ENCODE measurements at regions not wholly inside any gene's neighbourhood (a gene's known extent, or its start where the extent isn't known, plus 50 kb on each side); places are given as distances from the start of the nearest gene placed in this dataset.
A peak's percentile ranks its signal among the peaks of the same experiment; 100 is the strongest.

DNA sequence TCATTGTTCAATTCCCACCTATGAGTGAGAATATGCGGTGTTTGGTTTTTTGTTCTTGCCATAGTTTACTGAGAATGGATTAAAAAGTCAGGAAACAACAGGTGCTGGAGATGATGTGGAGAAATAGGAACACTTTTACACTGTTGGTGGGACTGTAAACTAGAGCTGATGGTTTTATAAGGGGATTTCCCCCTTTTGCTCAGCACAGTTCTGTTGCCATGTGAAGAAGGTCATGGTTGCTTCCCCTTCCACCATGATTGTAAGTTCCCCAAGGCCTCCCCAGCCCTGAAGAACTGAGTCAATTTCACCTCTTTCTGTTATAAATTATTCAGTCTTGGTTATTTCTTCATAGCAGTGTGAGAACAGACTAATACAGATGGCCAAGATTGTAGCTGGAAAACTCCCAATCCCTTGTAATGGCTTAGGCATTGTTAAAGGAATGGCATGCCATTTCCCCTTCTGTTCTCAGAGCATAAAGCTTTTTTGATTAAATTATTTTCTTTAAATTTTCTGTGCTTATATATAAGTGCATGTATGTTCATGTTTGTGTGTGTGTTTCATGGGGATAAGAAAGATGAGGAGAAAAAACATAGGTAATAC lies 144.8 kb downstream of the BACH1 start:
- no peak for DNase-seq

- no peak for DNase-seq
Measured at GRCh38 chr21:29448766-29449165, 150.0 kb downstream of the BACH1 start.

DNA sequence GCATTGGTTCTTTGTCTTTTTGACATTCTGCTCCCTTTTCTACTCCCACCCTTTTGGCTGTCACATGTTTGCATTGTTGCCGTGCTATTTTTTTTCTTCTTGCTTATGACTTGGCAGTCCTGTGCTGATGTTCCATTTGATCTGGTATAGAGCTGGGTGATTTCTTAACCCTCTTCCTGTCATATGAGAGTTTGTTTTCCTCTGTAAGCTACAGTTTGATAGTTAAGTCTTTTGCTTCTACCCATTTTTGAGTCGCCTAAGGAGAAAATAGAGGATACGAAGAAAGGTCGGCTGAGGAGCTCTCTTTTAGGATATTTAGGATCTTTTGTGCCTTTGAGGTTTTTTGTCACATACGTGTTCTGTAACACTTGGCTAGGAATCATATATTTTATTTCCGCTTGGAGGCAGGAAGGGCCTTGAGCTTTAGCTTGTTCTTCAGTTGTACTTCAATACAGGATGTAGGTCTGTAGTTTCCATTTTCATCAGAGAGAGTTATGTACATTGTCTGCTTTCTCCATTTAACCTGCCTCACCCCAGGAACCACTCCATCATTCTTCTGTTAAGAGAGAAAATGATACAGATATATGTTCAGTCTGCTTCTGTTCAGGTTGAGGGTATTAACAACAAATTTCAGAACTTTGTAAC lies 150.7 kb downstream of the BACH1 start:
- no peak for DNase-seq

DNA sequence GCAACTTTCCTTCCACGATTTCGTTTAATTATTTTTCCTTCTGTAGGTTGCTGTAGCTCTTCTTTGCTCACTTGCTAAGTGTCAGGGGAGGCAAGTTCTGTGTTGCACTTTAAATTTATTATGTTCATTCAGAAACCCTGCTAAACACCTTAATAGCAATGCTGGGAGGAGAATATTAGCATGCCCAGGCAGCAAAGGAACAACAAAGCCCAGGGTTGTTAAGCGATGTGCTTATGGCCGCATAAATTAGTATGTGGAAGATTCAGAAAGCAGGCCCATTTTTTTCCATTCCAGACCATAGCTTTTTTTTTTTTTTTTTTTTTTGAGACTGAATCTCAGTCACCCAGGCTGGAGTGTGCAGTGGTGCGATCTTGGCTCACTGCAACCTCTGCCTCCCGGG lies 151.3 kb downstream of the BACH1 start:
- no peak for DNase-seq

GRCh38 chr21:29453511-29453910 lies 154.8 kb downstream of the BACH1 start:
- DNase-seq = no peak

DNA sequence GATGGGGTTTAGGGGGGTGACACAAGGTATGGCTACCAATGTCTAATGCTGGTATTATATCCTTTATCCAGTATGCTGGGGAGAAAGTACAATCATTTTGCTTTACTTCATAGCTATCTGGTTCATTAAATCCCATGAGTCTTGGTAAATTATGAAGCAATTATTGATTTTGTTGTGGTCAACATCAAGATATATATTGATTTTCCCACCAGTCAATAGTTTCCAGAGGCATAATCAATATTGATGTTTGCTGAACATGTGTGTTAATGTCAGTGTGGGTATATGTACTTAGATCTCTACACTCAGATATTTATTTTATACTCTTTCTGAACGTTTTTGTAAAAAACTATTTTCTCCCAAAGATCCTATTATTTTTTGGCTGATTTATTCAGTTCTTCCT lies 155.5 kb downstream of the BACH1 start:
- no peak for DNase-seq

- no peak for DNase-seq
Measured at GRCh38 chr21:29462479-29462878, 163.8 kb downstream of the BACH1 start.

DNA sequence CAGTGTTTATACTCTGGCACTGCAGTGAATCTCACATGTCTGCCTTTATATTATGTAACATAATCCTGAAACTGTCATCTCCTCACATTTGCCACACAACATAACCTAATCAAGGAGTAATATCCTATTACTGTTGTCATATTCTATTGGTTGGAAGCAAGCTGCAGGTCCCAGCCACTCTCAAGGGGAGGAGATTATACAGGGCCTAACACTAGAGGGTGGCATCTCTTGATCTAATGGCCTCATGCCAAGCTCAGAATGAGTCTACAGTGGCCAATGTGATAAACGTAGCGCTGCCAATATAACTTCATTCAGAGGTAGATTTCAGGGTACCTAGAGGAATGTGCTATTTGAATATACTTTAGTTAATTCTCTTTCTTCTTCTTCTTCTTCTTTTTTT lies 166.8 kb downstream of the BACH1 start:
- DNase-seq = no peak

GRCh38 chr21:29466532-29466931 lies 167.8 kb downstream of the BACH1 start:
- DNase-seq = no peak

DNA sequence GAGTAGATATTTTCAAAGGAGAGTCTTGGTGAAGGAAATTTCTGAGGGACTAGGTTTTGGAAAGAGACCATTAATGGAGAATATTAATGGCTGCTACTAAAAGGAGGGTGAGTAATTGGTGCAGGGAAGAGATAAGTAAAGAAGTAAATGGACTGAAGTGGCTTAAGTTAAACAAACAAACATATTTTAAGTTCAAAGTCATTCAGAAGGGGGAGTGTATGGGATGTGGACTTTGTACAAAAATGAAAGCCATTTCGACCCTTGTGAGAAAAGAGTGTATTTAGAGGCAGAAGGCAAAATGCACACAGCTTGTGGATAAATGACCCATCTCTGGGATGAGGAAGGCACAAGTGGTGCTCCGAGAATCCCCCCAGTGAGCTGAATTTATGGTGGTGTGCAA lies 171.7 kb downstream of the BACH1 start:
- DNase-seq = no peak

DNA sequence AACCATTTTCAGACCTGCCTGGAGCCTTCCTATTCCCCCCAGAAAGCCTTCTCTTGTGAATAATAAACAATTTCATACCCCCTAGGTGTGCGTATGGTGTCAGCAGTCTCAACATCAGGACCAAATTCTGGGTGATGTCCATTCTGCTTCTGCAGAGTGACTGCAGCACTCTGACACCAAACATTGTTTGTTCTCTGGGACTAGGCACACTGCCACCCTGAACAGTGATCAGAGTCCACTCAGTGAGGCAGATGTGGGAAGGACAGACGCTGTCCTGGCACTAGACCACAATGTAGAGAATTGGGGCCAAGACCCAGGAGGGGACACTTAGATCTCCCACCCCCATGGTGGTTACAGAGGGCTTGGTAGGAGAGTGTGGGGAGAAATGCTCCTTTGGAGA lies 175.1 kb downstream of the BACH1 start:
- no peak for DNase-seq

- no peak for DNase-seq
Measured at GRCh38 chr21:29475329-29475728, 176.6 kb downstream of the BACH1 start.

DNA sequence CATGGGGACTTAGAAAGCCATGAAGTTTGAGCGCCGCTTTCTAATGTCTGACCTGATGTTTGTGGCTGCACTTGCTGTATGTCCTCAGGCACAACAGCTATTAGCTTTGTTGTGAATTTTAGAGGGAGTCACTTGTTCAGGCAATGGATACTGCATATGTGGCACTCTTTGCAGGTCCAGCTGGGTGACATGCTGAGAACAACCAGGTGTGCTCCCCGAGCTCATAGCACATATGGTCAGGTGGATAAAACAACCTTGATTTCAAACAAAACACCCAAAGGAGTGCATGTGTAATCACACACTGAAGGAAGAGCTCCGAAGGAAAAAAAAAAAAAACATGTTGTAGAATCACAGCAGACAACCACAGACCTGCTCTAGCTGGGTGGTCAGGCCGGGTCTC lies 178.6 kb downstream of the BACH1 start:
- DNase-seq = no peak

- DNase-seq = no peak
Measured at GRCh38 chr21:29477941-29478340, 179.2 kb downstream of the BACH1 start.

DNA sequence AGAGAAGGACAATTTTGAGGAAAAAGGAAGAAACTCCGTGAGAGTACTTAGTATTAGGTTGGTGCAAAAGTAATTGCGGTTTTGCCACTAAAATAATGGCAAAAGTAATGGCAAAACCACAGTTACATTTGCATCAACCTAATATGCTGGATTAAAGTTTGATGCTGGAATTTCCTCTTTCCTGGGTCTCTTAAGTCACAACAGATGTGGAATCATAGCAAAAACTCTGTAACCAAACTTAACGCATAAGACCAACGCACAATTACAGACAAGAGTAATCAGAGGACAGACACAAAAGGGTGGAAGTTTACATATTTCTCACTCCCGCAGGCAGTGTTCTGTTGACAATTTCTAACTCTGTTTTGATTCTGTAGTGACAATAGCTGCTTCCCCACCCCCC lies 182.4 kb downstream of the BACH1 start:
- DNase-seq = no peak

DNA sequence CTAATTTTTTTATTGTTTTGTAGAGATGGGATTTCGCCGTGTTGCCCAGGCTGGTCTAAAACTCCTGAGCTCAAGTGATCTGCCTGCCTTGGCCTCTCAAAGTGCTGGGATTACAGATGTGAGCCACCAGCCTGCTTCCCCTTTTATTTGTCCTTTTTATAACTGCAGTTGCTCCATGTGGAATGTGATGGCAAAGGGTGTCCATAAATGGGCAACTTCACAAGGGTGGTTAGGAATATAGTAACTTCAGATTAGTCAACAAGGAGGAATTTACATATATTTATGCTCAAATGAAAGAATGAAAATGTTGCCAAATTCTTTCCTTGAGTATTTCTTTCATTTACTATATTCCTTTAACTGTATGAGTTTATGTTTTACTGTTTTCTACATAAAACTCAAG lies 182.9 kb downstream of the BACH1 start:
- no peak for DNase-seq

GRCh38 chr21:29486306-29486807 lies 187.6 kb downstream of the BACH1 start:
- DNase-seq = peak; percentile 72

Measured in NCI-H526 treated with DMSO at 0.1 percent for 48 hours (cell line).